Endothelial cell of umbilical vein (primary cell): ENCODE measurements at regions not wholly inside any gene's neighbourhood (a gene's known extent, or its start where the extent isn't known, plus 50 kb on each side); places are given as distances from the start of the nearest gene placed in this dataset.

Experiments used
- BruUV-seq: library from RNA; stranded (reverse); fragments of 400-500 nt; replicated peaks from 2 replicates; lab custom pipeline; 2021; lab: Mats Ljungman, UMichigan
- CTCF ChIA-PET: fragments of 300-600, 350-600 bp; sonication (Branson Sonifier 250); formaldehyde crosslinking; loops from one replicate; lab custom pipeline; 2021; ENCODE audit warnings: antibody characterized with exemption, inconsistent platforms; lab: Charles Lee
- POLR2A ChIA-PET: fragments of 300-600, 350-600 bp; sonication (Branson Sonifier 250); formaldehyde crosslinking; loops from one replicate; lab custom pipeline; 2021; ENCODE audit warnings: antibody characterized with exemption, inconsistent platforms; lab: Charles Lee
- DNase-seq: peaks from one replicate; pipeline ENCODE4 v3.0.0-alpha.2; 2011; ENCODE audit warnings: low read depth, low spot score
- FAIRE-seq: peaks from 2 replicates; lab custom pipeline; 2011; peaks lifted over from hg19 to GRCh38; lab: Jason Lieb, UNC
- H2AFZ ChIP-seq: 2 replicates; pipeline ENCODE4 v1.6.0; 2012; ENCODE audit warnings: low read depth, low read length, control low read depth, inconsistent platforms
- H3K27ac ChIP-seq: 2 replicates; pipeline ENCODE4 v1.5.1; 2011; ENCODE audit warnings: low read depth, mild to moderate bottlenecking, control low read depth, low read length, moderate library complexity; ENCODE audit not compliant: insufficient read depth
- H3K27me3 ChIP-seq, 2 experiments: 2 replicates each; pipeline versions ENCODE4 v1.6.0 to v1.6.1; 2011; ENCODE audit warnings: low read length in 2 of 2, mixed read lengths in 1 of 2; ENCODE audit not compliant: control insufficient read depth in 2 of 2, insufficient read depth in 2 of 2
- H3K36me3 ChIP-seq, 2 experiments: 2 replicates in 1 of 2; 3 replicates in 1 of 2; pipeline ENCODE4 v1.5.1; 2011; ENCODE audit warnings: low read length in 2 of 2, mild to moderate bottlenecking in 1 of 2, moderate library complexity in 1 of 2; ENCODE audit not compliant: control insufficient read depth in 2 of 2, insufficient read depth in 2 of 2; ENCODE audit errors: extremely low read depth in 1 of 2
- H3K4me1 ChIP-seq: 3 replicates; pipeline ENCODE4 v1.5.1; 2011; ENCODE audit warnings: mild to moderate bottlenecking, low read length; ENCODE audit not compliant: control insufficient read depth, insufficient read depth; ENCODE audit errors: extremely low read depth
- H3K4me2 ChIP-seq: 2 replicates; pipeline ENCODE4 v1.6.1; 2011; ENCODE audit warnings: low read length, control low read depth, mixed read lengths; ENCODE audit not compliant: insufficient read depth
- H3K4me3 ChIP-seq, 3 experiments: fragments of 200-600 bp in 1 of 3; sonication (generic), shearing (Covaris generic) in 1 of 3; replicated peaks in 1 of 3; 2 replicates each; pipeline ENCODE4 v1.5.1; 2011 to 2016; ENCODE audit warnings: control low read depth in 3 of 3, low read length in 3 of 3, mild to moderate bottlenecking in 2 of 3, inconsistent platforms in 1 of 3, low read depth in 1 of 3, moderate library complexity in 1 of 3; ENCODE audit not compliant: insufficient read depth in 1 of 3
- H3K79me2 ChIP-seq: 2 replicates; pipeline ENCODE4 v1.6.0; 2012; ENCODE audit warnings: low read length, inconsistent platforms; ENCODE audit not compliant: control insufficient read depth, insufficient read depth
- H3K9ac ChIP-seq: replicated peaks from 2 replicates; pipeline ENCODE3; 2011; ENCODE audit warnings: low read length, control low read depth; ENCODE audit not compliant: insufficient read depth; ENCODE audit errors: extremely low read depth
- H3K9me1 ChIP-seq: replicated peaks from 3 replicates; pipeline ENCODE4 v1.6.0; 2011; ENCODE audit warnings: mild to moderate bottlenecking, low read length; ENCODE audit not compliant: control insufficient read depth, insufficient read depth; ENCODE audit errors: extremely low read depth
- H3K9me3 ChIP-seq: replicated peaks from 2 replicates; pipeline ENCODE4 v1.5.1; 2012; ENCODE audit warnings: low read length, inconsistent platforms; ENCODE audit not compliant: control insufficient read depth, insufficient read depth
- H4K20me1 ChIP-seq: replicated peaks from 2 replicates; pipeline ENCODE3; 2011; ENCODE audit warnings: mild to moderate bottlenecking, low read length; ENCODE audit not compliant: control insufficient read depth, insufficient read depth; ENCODE audit errors: extremely low read depth
- CTCF ChIP-seq, 2 donors: IDR thresholded peaks; 1 replicate in 1 of 2; 2 replicates in 1 of 2; pipeline ENCODE4 v1.5.1; 2011; ENCODE audit warnings: low read length in 2 of 2, mild to moderate bottlenecking in 2 of 2, moderate library complexity in 2 of 2, control low read depth in 1 of 2, inconsistent platforms in 1 of 2, low read depth in 1 of 2; ENCODE audit not compliant: insufficient read depth in 1 of 2; ENCODE audit errors: extremely low read depth in 1 of 2
- EZH2 ChIP-seq: IDR thresholded peaks from 2 replicates; pipeline ENCODE4 v1.6.1; 2012; ENCODE audit warnings: borderline replicate concordance, low read depth, mild to moderate bottlenecking, moderate library complexity, low read length, inconsistent platforms; ENCODE audit not compliant: severe bottlenecking
- FOS ChIP-seq: IDR thresholded peaks from 2 replicates; pipeline ENCODE4 v1.6.1; 2011; ENCODE audit warnings: mild to moderate bottlenecking, low read length, moderate library complexity, borderline replicate concordance; ENCODE audit not compliant: insufficient read depth
- GATA2 ChIP-seq: IDR thresholded peaks from 2 replicates; pipeline ENCODE4 v1.7.0; 2011; ENCODE audit warnings: low read depth, mild to moderate bottlenecking, moderate library complexity, mixed read lengths, low read length; ENCODE audit not compliant: insufficient read length, insufficient read depth
- JUN ChIP-seq: IDR thresholded peaks from 2 replicates; pipeline ENCODE4 v1.6.1; 2011; ENCODE audit warnings: borderline replicate concordance, low read depth; ENCODE audit not compliant: insufficient read length, insufficient read depth
- MAX ChIP-seq: IDR thresholded peaks from 2 replicates; pipeline ENCODE4 v1.6.1; 2011; ENCODE audit not compliant: insufficient read depth, insufficient read length
- MYC ChIP-seq: IDR thresholded peaks from one replicate; pipeline ENCODE4 v1.6.1; 2011; ENCODE audit warnings: mild to moderate bottlenecking, low read depth, low read length
- POLR2A ChIP-seq: IDR thresholded peaks from 2 replicates; pipeline ENCODE4 v1.6.1; 2012; ENCODE audit warnings: low read depth, mild to moderate bottlenecking, control low read depth, low read length
- POLR2AphosphoS5 ChIP-seq: IDR thresholded peaks from 2 replicates; pipeline ENCODE4 v1.6.1; 2012; ENCODE audit warnings: low read depth, mild to moderate bottlenecking, control low read depth, low read length, moderate library complexity; ENCODE audit not compliant: insufficient read depth
- dilution Hi-C: fragments of 300-500 bp; cut with MboI; formaldehyde crosslinking; loops from one replicate; pipeline ENCODE4 v1.15.0; 2019; ENCODE audit warnings: low sequenced_read_pairs; ENCODE audit not compliant: extremely low pct_ligation_motif_present
- intact Hi-C: fragments of 100-400 bp; cut with micrococcal nuclease; formaldehyde crosslinking; loops from one replicate; pipeline ENCODE4 v1.10.0; 2022

- dilution Hi-C loops (no loop called here), intact Hi-C loops (no loop called here)
- CTCF ChIA-PET, result no interaction called here
These were observed 116.4 kb downstream of the CASP12 start for GRCh38 chr11:104781719-104782376.

More at GRCh38 chr11:104781719-104782376, 116.4 kb downstream of the CASP12 start:
- Histone ChIP-seq H4K20me1 (no peaks in the 10 kb centered on the region), H3K27ac (no peak overlapping the region), H3K4me3 (no peak overlapping the region), H3K79me2 (no peaks in the 10 kb centered on the region), H2AFZ (no peak overlapping the region), H3K9me3 (no peaks in the 10 kb centered on the region), H3K27me3 (no peaks in the 10 kb centered on the region), H3K9ac (no peak overlapping the region), H3K36me3 (no peaks in the 10 kb centered on the region), H3K4me1 (no peaks in the 10 kb centered on the region), H3K4me2 (no peak overlapping the region), H3K9me1 (no peaks in the 10 kb centered on the region)
- DNase-seq (no peak), FAIRE-seq (no peak)
- no TSS peak for BruUV-seq
- TF ChIP-seq JUN (no peak), MYC (no peak), POLR2AphosphoS5 (no peak), POLR2A (no peak), FOS (no peak), MAX (no peak), GATA2 (no peak), CTCF (IDR thresholded peaks at IDR 0.05; ENCODE audit: extremely low read depth in 1 of 2, insufficient read depth in 1 of 2, low read depth in 1 of 2, low read length in 2 of 2) (no peak), EZH2 (no peak)
- POLR2A ChIA-PET, result no interaction called here
